GM12892 (cell line): ENCODE measurements at regions not wholly inside any gene's neighbourhood (a gene's known extent, or its start where the extent isn't known, plus 50 kb on each side); places are given as distances from the start of the nearest gene placed in this dataset.
"Not testable (repeated sequence)": the region's sequence is repeated elsewhere in the genome, so short reads cannot be mapped to it uniquely, and the experiment has no call there.

Experiments
- DNase-seq: peaks from one replicate; pipeline ENCODE4 v3.0.0; 2011; ENCODE audit not compliant: insufficient read length
- FAIRE-seq: peaks from 2 replicates; lab custom pipeline; 2011; peaks lifted over from hg19 to GRCh38; lab: Jason Lieb, UNC

GRCh38 chr2:131309833-131310232 lies 54.1 kb downstream of the RAB6D start:
- not testable (repeated sequence) for DNase-seq, FAIRE-seq

GRCh38 chr2:131300153-131300552 lies 63.8 kb downstream of the RAB6D start:
- FAIRE-seq, DNase-seq: not testable (repeated sequence)

GRCh38 chr2:131277857-131278256 lies 68.5 kb downstream of the POTEE start:
- not testable (repeated sequence) for FAIRE-seq, DNase-seq

GRCh38 chr2:131277289-131277688 lies 68.0 kb downstream of the POTEE start:
- not testable (repeated sequence) for FAIRE-seq, DNase-seq

- DNase-seq: peak; percentile 0
- FAIRE-seq: not testable (repeated sequence)
Measured at GRCh38 chr2:131272019-131272418, 62.7 kb downstream of the POTEE start.

- FAIRE-seq, DNase-seq: not testable (repeated sequence)
Measured at GRCh38 chr2:131264034-131264433, 54.7 kb downstream of the POTEE start.
